A549 (cell line): ENCODE measurements at regions not wholly inside any gene's neighbourhood (a gene's known extent, or its start where the extent isn't known, plus 50 kb on each side); places are given as distances from the start of the nearest gene placed in this dataset.

Source experiments
- POLR2A ChIP-seq: IDR thresholded peaks from 2 replicates; pipeline ENCODE4 v1.6.1; 2012; ENCODE audit warnings: mild to moderate bottlenecking, low read length
- POLR2AphosphoS2 ChIP-seq: conservative IDR thresholded peaks from 2 replicates; pipeline ENCODE4 v1.6.1; 2012; ENCODE audit warnings: low read length, improper control_type of control experiment, inconsistent platforms
- SMC3 ChIP-seq: fragments of >200 bp; sonication (Bioruptor Twin); formaldehyde crosslinking; IDR thresholded peaks from 3 replicates; pipeline ENCODE4 v1.6.1; 2018; ENCODE audit warnings: inconsistent platforms
- TP53 ChIP-seq: fragments of 250-450 bp; sonication (Bioruptor Pico); IDR thresholded peaks from 2 replicates; pipeline ENCODE4 v1.5.0; 2021; ENCODE audit warnings: mild to moderate bottlenecking, moderate library complexity
- TF ChIP-seq, protein P1 (sequence below): fragments of >200 bp; sonication (Bioruptor Twin); formaldehyde crosslinking; IDR thresholded peaks from 3 replicates; pipeline ENCODE4 v1.5.1; 2016

DNA sequence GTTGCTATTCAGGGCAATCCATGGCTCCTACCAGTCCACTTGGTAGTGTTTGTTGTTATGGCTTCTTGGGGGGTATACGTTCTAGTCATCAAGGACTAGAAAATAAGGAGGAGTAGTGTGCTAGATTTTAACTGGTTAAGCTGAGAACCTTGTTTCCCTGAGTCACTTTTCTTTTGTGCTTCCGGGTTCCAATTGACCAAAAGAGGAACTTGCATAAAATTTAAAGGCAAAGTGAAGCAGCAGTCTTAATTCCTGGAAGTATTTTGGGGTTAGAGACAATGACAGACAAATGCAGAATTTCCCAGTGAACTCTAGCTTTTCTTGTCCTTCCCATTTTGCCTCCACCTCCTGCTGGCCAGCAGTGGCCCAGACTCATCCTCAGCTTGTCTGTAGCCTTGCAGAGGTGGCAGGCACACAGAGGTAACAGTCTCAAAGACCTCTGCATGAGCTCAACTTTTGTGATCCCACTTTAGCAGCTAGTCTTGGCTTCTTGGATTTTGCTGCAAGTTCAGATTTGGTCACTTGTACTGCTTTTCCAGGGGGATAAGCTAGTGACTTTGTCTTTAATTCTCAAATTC lies 1105.8 kb upstream of the NXPH2 start:
- TF ChIP-seq POLR2AphosphoS2 (no peak), TP53 (no peak), SMC3 (no peak), POLR2A (no peak)
- TF ChIP-seq, protein P1, sequence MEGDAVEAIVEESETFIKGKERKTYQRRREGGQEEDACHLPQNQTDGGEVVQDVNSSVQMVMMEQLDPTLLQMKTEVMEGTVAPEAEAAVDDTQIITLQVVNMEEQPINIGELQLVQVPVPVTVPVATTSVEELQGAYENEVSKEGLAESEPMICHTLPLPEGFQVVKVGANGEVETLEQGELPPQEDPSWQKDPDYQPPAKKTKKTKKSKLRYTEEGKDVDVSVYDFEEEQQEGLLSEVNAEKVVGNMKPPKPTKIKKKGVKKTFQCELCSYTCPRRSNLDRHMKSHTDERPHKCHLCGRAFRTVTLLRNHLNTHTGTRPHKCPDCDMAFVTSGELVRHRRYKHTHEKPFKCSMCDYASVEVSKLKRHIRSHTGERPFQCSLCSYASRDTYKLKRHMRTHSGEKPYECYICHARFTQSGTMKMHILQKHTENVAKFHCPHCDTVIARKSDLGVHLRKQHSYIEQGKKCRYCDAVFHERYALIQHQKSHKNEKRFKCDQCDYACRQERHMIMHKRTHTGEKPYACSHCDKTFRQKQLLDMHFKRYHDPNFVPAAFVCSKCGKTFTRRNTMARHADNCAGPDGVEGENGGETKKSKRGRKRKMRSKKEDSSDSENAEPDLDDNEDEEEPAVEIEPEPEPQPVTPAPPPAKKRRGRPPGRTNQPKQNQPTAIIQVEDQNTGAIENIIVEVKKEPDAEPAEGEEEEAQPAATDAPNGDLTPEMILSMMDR: no peak
